ENCODE measurements at regions not wholly inside any gene's neighbourhood (a gene's known extent, or its start where the extent isn't known, plus 50 kb on each side); places are given as distances from the start of the nearest gene placed in this dataset.

DNA sequence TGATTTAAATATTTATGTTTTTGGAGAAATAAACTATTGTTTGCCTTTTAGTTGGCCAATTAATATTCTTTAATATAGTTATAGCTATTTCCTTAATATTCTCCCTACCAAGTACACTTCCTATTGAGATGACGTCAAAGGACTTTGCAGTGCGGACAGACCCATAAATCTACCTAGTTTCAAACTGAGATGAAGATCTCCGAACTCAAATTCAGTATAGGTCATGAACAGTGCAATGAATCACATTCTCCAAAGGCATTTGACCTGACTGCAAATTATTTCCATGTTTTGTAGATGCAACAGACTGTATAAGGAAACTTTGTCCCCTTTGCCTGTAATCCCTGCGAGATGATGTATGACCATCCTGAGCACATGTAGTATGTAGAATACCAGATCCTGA, 342.6 kb upstream of the FIGN start:
- no peaks in the 10 kb centered on the region for H3K4me1 ChIP-seq (ENCODE audit: insufficient read depth)
- no peak for DNase-seq (ENCODE audit: extremely low spot score)
- H3K36me3 ChIP-seq (ENCODE audit: insufficient read depth): no peaks in the 10 kb centered on the region
- 68% methylated on average over 4 of the region's 4 CpGs for WGBS
- no peak overlapping the region for H3K4me3 ChIP-seq (ENCODE audit: low read depth, low read length)
- H3K27ac ChIP-seq (ENCODE audit: low read depth): no peak overlapping the region

DNA sequence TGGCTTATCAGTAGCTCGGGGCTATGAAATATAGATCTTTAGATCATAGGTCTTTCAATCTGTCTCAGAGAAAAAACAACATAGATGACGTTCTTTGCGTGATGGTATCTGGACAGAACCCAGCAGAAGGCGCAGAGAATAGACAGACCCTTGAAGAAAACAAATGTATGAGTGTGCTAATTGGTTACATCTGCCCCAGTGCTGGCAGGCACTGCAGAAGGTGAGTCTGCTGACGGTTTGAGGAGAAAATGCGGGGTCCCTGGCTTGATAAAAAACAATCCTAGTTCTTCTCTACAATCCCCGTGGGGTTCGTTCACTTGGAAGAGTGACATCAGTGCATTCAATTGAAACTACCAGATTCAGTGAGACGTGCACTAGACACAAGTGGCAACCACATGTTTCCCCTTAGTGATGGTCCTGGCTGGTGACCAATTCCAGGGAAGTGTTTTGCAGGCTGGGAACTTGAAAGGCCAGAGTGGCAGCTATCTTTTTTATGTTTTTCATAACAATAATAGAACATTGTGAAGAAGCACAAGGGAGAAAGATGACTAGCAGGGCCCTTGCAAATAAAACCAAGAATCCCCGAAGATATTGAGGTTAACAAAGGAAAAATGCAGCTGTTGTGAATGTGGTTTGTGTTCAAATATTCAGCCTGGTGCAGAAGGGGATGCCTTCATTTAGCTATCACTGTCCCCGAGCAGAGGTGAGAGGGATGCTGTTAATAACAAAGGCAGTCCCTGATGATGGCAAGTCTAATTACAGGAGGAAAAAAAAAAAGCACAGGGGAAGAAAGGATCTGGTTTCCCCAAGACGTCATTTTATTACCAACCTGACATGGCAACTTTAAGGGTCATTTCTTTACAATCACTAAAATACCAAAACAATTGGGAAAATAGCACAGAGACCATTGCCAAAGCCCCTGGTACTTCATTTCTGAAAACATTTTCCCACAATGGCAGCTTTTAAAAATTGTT, 337.6 kb upstream of the FIGN start:
- no peak for DNase-seq (ENCODE audit: extremely low spot score)
- 50% methylated on average over 12 of the region's 12 CpGs for WGBS
- H3K27ac ChIP-seq (ENCODE audit: low read depth): no peak overlapping the region
- peaks cover 2% of the 10 kb centered on the region for H3K36me3 ChIP-seq (ENCODE audit: insufficient read depth)
- no peak overlapping the region for H3K4me3 ChIP-seq (ENCODE audit: low read depth, low read length)
- no peaks in the 10 kb centered on the region for H3K4me1 ChIP-seq (ENCODE audit: insufficient read depth)

DNA sequence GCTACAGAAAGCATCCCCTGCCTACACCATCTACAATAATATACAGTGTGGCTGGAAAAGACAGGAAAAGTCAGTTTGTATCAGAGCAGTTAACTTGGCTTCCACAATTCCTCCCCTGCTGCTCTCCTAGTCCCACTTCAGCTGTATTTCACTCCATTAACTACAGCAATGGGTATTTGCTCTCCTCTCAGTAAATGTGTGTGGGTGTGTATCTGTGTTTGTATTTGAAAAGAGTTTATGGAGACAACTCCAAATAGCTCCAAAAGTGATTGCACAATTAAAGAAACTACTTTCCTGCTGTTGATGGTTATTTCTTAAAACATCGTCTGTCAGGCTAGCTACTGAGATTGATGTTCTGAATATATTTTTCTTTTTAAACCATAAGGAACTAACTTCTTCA, 333.7 kb upstream of the FIGN start:
- no peak for DNase-seq (ENCODE audit: extremely low spot score)
- H3K36me3 ChIP-seq (ENCODE audit: insufficient read depth): peaks cover 2% of the 10 kb centered on the region
- 65% methylated on average over 1 of the region's 1 CpG for WGBS
- no peak overlapping the region for H3K4me3 ChIP-seq (ENCODE audit: low read depth, low read length)
- no peaks in the 10 kb centered on the region for H3K4me1 ChIP-seq (ENCODE audit: insufficient read depth)
- no peak overlapping the region for H3K27ac ChIP-seq (ENCODE audit: low read depth)

GRCh38 chr2:164068063-164068462, 332.3 kb upstream of the FIGN start:
- no peak for DNase-seq (ENCODE audit: extremely low spot score)
- no peak overlapping the region for H3K27ac ChIP-seq (ENCODE audit: low read depth)
- peaks cover 2% of the 10 kb centered on the region for H3K36me3 ChIP-seq (ENCODE audit: insufficient read depth)
- no peaks in the 10 kb centered on the region for H3K4me1 ChIP-seq (ENCODE audit: insufficient read depth)
- no peak overlapping the region for H3K4me3 ChIP-seq (ENCODE audit: low read depth, low read length)

GRCh38 chr2:164066095-164066494, 330.3 kb upstream of the FIGN start:
- no peak overlapping the region for H3K27ac ChIP-seq (ENCODE audit: low read depth)
- WGBS: 87% methylated on average over 1 of the region's 1 CpG
- no peak overlapping the region for H3K4me3 ChIP-seq (ENCODE audit: low read depth, low read length)
- no peak for DNase-seq (ENCODE audit: extremely low spot score)
- H3K4me1 ChIP-seq (ENCODE audit: insufficient read depth): no peaks in the 10 kb centered on the region
- H3K36me3 ChIP-seq (ENCODE audit: insufficient read depth): peaks cover 2% of the 10 kb centered on the region

GRCh38 chr2:164065038-164065437, 329.2 kb upstream of the FIGN start:
- Histone ChIP-seq H3K36me3 (ENCODE audit: insufficient read depth) (peaks cover 2% of the 10 kb centered on the region), H3K27ac (ENCODE audit: low read depth) (no peak overlapping the region), H3K4me3 (ENCODE audit: low read depth, low read length) (no peak overlapping the region), H3K4me1 (ENCODE audit: insufficient read depth) (no peaks in the 10 kb centered on the region)
- 43% methylated on average over 2 of the region's 2 CpGs for WGBS
- DNase-seq (ENCODE audit: extremely low spot score): no peak

DNA sequence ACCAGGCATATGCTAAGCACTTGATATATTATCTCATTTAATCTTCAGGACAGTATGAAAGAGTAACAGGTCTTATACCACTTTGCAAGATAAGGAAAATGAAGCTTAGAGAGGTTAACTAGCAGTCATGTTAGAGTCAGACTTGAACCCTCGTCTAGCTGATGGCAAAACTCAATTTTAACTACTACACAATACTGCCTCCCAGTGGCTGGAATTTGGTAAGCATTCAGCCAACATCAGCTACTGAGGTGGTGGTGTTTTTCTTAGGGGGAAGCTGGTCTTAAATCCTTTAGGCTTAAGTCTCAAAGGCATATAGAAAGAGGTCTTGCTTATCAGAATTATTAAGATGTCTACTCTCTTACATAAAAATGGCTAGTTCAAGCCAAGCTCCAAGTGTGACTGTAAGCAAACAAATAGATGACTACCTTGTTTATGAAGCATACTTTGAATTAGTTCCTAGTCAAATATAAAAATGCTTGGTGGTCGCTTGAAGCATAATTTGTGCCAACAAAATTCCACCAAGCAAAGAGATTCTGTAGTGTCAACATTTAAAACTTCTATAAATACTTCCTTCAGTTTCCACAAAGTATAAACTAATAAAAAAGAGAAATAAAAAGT, 325.4 kb upstream of the FIGN start:
- Histone ChIP-seq H3K27ac (ENCODE audit: low read depth) (no peak overlapping the region), H3K4me1 (ENCODE audit: insufficient read depth) (no peaks in the 10 kb centered on the region), H3K4me3 (ENCODE audit: low read depth, low read length) (no peak overlapping the region), H3K36me3 (ENCODE audit: insufficient read depth) (no peaks in the 10 kb centered on the region)
- 16% methylated on average over 2 of the region's 2 CpGs for WGBS
- DNase-seq (ENCODE audit: extremely low spot score): no peak

DNA sequence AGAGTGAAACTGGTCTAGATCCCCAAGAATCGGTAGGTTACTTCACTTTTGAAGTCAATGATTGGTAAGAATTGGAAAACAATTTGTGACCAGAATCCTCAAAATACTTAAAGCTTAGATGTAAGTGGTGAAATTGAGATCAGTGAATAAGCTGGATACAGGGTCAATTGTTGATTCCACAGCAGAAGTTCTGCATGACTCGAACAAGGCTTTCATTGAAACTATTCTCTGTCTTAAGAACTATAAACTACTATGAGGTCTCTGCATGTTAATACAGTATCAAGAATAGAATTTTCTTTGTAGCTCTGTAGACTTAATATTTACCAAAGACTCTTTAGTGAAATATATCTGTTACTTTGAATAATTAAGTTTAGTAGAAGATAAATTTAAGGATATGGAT, 324.2 kb upstream of the FIGN start:
- Histone ChIP-seq H3K36me3 (ENCODE audit: insufficient read depth) (no peaks in the 10 kb centered on the region), H3K4me1 (ENCODE audit: insufficient read depth) (no peaks in the 10 kb centered on the region), H3K27ac (ENCODE audit: low read depth) (no peak overlapping the region), H3K4me3 (ENCODE audit: low read depth, low read length) (no peak overlapping the region)
- no peak for DNase-seq (ENCODE audit: extremely low spot score)
- 85% methylated on average over 2 of the region's 2 CpGs for WGBS

DNA sequence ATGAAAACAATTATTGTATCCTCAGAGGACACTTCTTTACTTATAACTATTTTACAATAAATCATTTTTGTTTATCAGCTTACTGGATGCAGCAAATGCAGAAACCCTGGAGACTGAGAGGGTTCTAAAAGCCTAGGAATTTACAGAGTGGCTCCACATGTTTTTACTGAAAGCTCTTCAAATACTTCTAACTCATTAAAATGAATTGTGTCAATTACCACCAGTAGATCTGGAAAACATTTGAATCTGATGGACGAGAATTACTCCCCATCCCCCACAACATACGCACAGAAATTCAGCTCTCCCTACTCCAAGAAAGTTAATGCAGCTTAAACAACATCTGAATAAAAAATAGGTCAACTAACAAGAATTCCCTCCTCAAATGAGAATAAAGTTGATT, 319.8 kb upstream of the FIGN start:
- H3K27ac ChIP-seq (ENCODE audit: low read depth): no peak overlapping the region
- WGBS: 69% methylated on average over 2 of the region's 2 CpGs
- H3K4me1 ChIP-seq (ENCODE audit: insufficient read depth): no peaks in the 10 kb centered on the region
- no peaks in the 10 kb centered on the region for H3K36me3 ChIP-seq (ENCODE audit: insufficient read depth)
- no peak for DNase-seq (ENCODE audit: extremely low spot score)
- no peak overlapping the region for H3K4me3 ChIP-seq (ENCODE audit: low read depth, low read length)

DNA sequence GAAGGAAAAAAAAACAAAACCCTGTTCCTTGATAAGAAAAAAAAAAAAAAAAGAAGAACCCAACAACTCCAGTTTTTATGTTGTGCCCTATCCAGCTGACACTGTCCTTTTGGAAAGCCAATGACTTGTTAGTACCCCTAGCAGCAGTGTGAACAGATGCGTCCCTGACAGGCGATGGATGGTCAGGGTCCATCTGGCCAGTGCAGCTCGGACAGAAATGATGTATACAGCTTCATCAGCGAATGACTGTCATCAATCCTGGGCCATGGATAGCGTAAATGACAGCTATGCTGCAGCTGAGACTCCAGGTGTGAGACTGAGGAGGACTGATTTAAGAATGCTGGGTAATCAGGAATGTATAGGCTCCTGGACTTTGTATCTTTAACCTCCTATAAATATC, 318.8 kb upstream of the FIGN start:
- Histone ChIP-seq H3K36me3 (ENCODE audit: insufficient read depth) (no peaks in the 10 kb centered on the region), H3K4me1 (ENCODE audit: insufficient read depth) (no peaks in the 10 kb centered on the region), H3K27ac (ENCODE audit: low read depth) (no peak overlapping the region), H3K4me3 (ENCODE audit: low read depth, low read length) (no peak overlapping the region)
- DNase-seq (ENCODE audit: extremely low spot score): no peak
- 91% methylated on average over 5 of the region's 5 CpGs for WGBS

GRCh38 chr2:164053021-164053420, 317.2 kb upstream of the FIGN start:
- Histone ChIP-seq H3K4me1 (ENCODE audit: insufficient read depth) (no peaks in the 10 kb centered on the region), H3K27ac (ENCODE audit: low read depth) (no peak overlapping the region), H3K4me3 (ENCODE audit: low read depth, low read length) (no peak overlapping the region), H3K36me3 (ENCODE audit: insufficient read depth) (no peaks in the 10 kb centered on the region)
- WGBS: 35% methylated on average over 2 of the region's 2 CpGs
- DNase-seq (ENCODE audit: extremely low spot score): no peak

DNA sequence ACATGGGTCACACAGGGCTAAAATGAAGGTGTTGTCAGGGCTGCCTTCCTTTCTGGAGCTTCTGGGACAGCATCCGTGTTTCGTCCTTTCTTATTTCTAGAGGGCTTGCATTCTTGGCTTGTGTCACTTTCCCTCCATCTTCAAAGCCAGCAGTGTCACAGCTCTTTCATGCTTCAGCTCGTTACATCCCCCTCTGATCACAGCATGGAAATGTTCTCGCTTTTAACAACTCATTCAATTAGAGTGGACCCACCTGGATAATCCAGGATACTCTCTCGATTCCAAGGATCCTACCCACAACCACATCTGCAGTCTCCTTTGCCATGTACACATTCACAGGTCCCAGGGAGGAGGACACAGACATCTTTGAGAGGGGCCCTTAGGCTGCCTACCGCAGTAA, 316.2 kb upstream of the FIGN start:
- Histone ChIP-seq H3K4me1 (ENCODE audit: insufficient read depth) (no peaks in the 10 kb centered on the region), H3K27ac (ENCODE audit: low read depth) (no peak overlapping the region)
- WGBS: 79% methylated on average over 6 of the region's 6 CpGs

GRCh38 chr2:164048729-164049128, 312.9 kb upstream of the FIGN start:
- no peak for DNase-seq (ENCODE audit: extremely low spot score)
- Histone ChIP-seq H3K36me3 (ENCODE audit: insufficient read depth) (no peaks in the 10 kb centered on the region), H3K4me3 (ENCODE audit: low read depth, low read length) (no peak overlapping the region), H3K4me1 (ENCODE audit: insufficient read depth) (no peaks in the 10 kb centered on the region), H3K27ac (ENCODE audit: low read depth) (no peak overlapping the region)

More for the DNA sequence above, 316.2 kb upstream of the FIGN start:
- H3K36me3 ChIP-seq (ENCODE audit: insufficient read depth): no peaks in the 10 kb centered on the region
- no peak overlapping the region for H3K4me3 ChIP-seq (ENCODE audit: low read depth, low read length)
- no peak for DNase-seq (ENCODE audit: extremely low spot score)

DNA sequence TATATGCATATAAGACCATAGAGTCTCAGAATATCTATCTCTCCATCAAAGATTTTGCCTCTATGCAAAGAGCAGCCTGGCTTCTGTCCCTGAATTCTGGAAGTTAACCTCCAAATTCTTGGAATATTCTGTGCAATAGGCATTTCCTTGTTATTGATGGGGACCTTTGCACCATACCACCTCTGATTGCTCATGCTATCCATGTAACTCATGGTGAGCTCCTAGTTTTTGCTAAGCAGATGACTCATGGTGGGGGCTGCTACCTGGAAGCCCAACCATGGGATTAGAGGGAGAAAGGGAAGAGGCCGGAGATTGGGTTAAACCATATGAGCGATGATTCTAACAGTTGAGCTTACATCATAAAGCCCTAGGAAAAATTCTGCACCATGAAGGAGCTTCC, 310.2 kb upstream of the FIGN start:
- no peak for DNase-seq (ENCODE audit: extremely low spot score)
- no peaks in the 10 kb centered on the region for H3K36me3 ChIP-seq (ENCODE audit: insufficient read depth)
- H3K27ac ChIP-seq (ENCODE audit: low read depth): no peak overlapping the region
- H3K4me1 ChIP-seq (ENCODE audit: insufficient read depth): no peaks in the 10 kb centered on the region
- WGBS: 100% methylated on average over 2 of the region's 2 CpGs
- H3K4me3 ChIP-seq (ENCODE audit: low read depth, low read length): no peak overlapping the region

Measured in urinary bladder (tissue), 3 donors.